Trophoblast cell (in vitro differentiated cells and primary cell): ENCODE measurements at regions not wholly inside any gene's neighbourhood (a gene's known extent, or its start where the extent isn't known, plus 50 kb on each side); places are given as distances from the start of the nearest gene placed in this dataset.

Experiments
- DNase-seq, 2 donors: peaks; one replicate each; pipeline ENCODE4 v3.0.0-alpha.2; 2016
- H2AFZ ChIP-seq: 2 replicates; pipeline ENCODE4 v1.6.1; 2013; ENCODE audit warnings: low read length, moderate library complexity, mild to moderate bottlenecking; ENCODE audit not compliant: insufficient read depth, poor library complexity
- H2AK5ac ChIP-seq: 2 replicates; pipeline ENCODE4 v1.6.1; 2013; ENCODE audit warnings: mild to moderate bottlenecking, low read length
- H2BK120ac ChIP-seq: 2 replicates; pipeline ENCODE4 v1.6.1; 2013; ENCODE audit warnings: low read length, mild to moderate bottlenecking, moderate library complexity; ENCODE audit not compliant: insufficient read depth, poor library complexity
- H2BK12ac ChIP-seq: 2 replicates; pipeline ENCODE4 v1.6.1; 2013; ENCODE audit warnings: mild to moderate bottlenecking, low read length, moderate library complexity
- H2BK5ac ChIP-seq: 2 replicates; pipeline ENCODE4 v1.6.1; 2013; ENCODE audit warnings: low read length, low read depth, moderate library complexity, mild to moderate bottlenecking; ENCODE audit not compliant: poor library complexity
- H3K14ac ChIP-seq: 2 replicates; pipeline ENCODE4 v1.6.1; 2013; ENCODE audit warnings: mild to moderate bottlenecking, low read length
- H3K18ac ChIP-seq: 2 replicates; pipeline ENCODE4 v1.6.1; 2013; ENCODE audit warnings: mild to moderate bottlenecking, low read length
- H3K23ac ChIP-seq: 2 replicates; pipeline ENCODE4 v1.6.1; 2013; ENCODE audit warnings: low read length
- H3K27ac ChIP-seq: 2 replicates; pipeline ENCODE4 v1.5.1; 2013; ENCODE audit warnings: low read depth, mild to moderate bottlenecking, inconsistent platforms, low read length, moderate library complexity
- H3K27me3 ChIP-seq: 2 replicates; pipeline ENCODE4 v1.6.1; 2013; ENCODE audit warnings: inconsistent platforms, mild to moderate bottlenecking, low read length, moderate library complexity; ENCODE audit not compliant: insufficient read depth
- H3K36me3 ChIP-seq, 2 experiments: 1 replicate in 1 of 2; 2 replicates in 1 of 2; pipeline ENCODE4 v1.6.1; 2013; ENCODE audit warnings: low read length in 2 of 2, mild to moderate bottlenecking in 2 of 2, moderate library complexity in 1 of 2; ENCODE audit not compliant: insufficient read depth in 2 of 2, control insufficient read depth in 1 of 2
- H3K4ac ChIP-seq: 2 replicates; pipeline ENCODE4 v1.6.1; 2013; ENCODE audit warnings: low read depth, mild to moderate bottlenecking, low read length, moderate library complexity
- H3K4me1 ChIP-seq, 2 experiments: 1 replicate in 1 of 2; 2 replicates in 1 of 2; pipeline ENCODE4 v1.6.1; 2013; ENCODE audit warnings: low read length in 2 of 2, mild to moderate bottlenecking in 2 of 2, moderate library complexity in 1 of 2; ENCODE audit not compliant: insufficient read depth in 2 of 2, control insufficient read depth in 1 of 2
- H3K4me2 ChIP-seq: 2 replicates; pipeline ENCODE4 v1.6.1; 2013; ENCODE audit warnings: inconsistent platforms, mild to moderate bottlenecking, low read length, moderate library complexity
- H3K4me3 ChIP-seq: 2 replicates; pipeline ENCODE4 v1.5.1; 2013; ENCODE audit warnings: mild to moderate bottlenecking, low read depth, low read length, inconsistent platforms
- H3K79me1 ChIP-seq: one replicate; pipeline ENCODE4 v1.6.1; 2013; ENCODE audit warnings: low read length
- H3K79me2 ChIP-seq: 2 replicates; pipeline ENCODE4 v1.6.1; 2013; ENCODE audit warnings: low read length, mild to moderate bottlenecking; ENCODE audit not compliant: control insufficient read depth, insufficient read depth, poor library complexity
- H3K9ac ChIP-seq: 2 replicates; pipeline ENCODE4 v1.6.1; 2013; ENCODE audit warnings: mild to moderate bottlenecking, low read length
- H3K9me3 ChIP-seq: 2 replicates; pipeline ENCODE4 v1.6.1; 2013; ENCODE audit warnings: low read depth, mild to moderate bottlenecking, control low read depth, inconsistent platforms, low read length; ENCODE audit not compliant: insufficient read depth
- H4K12ac ChIP-seq: 2 replicates; pipeline ENCODE4 v1.6.1; 2013; ENCODE audit warnings: low read depth, mild to moderate bottlenecking, low read length, moderate library complexity
- H4K8ac ChIP-seq: 2 replicates; pipeline ENCODE4 v1.6.1; 2013; ENCODE audit warnings: low read depth, mild to moderate bottlenecking, low read length, moderate library complexity
- H4K91ac ChIP-seq: one replicate; pipeline ENCODE4 v1.6.1; 2013; ENCODE audit warnings: low read depth, mild to moderate bottlenecking, low read length, moderate library complexity
- WGBS: extraction: QIAGEN DNeasy Blood & Tissue Kit; methylation state at CpG from one replicate; pipeline ENCODE4 v1.1.7; 2013; ENCODE audit warnings: missing lambda C conversion rate; ENCODE audit not compliant: insufficient read length, insufficient coverage; ENCODE audit errors: extremely low coverage; 5-methylcytosine and 5-hydroxymethylcytosine counted together

DNA sequence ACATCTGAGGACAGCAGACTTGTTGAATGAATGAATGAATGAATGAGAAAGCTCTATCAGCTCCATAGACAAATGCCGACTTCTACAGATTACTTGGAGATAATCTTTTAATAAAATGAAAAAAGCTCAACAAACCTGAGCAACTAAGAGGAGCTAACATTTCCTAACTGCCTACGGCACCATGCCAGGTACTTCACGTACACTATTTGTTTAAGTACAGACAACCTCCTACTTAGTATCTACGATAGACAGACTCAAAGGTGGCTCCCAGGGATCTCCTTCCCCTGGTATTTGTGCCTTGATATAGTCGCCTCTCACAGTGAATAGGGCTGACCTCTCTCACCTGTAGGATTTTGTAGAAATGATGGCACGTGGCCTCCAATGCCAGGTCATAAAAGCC, 412.2 kb upstream of the FAT1 start:
- Histone ChIP-seq H3K79me2 (no peaks in the 10 kb centered on the region), H2BK120ac (no peak overlapping the region), H3K79me1 (no peaks in the 10 kb centered on the region), H4K91ac (no peak overlapping the region), H2AFZ (no peak overlapping the region), H4K8ac (no peak overlapping the region), H3K23ac (no peak overlapping the region), H3K4ac (no peak overlapping the region), H3K14ac (no peak overlapping the region), H3K9ac (no peak overlapping the region), H4K12ac (no peak overlapping the region), H3K27ac (no peak overlapping the region), H2BK12ac (no peak overlapping the region), H3K4me1 (no peaks in the 10 kb centered on the region), H3K18ac (no peak overlapping the region), H3K9me3 (no peaks in the 10 kb centered on the region), H3K36me3 (no peaks in the 10 kb centered on the region), H3K27me3 (no peaks in the 10 kb centered on the region), H3K4me3 (no peak overlapping the region), H3K4me2 (no peak overlapping the region), H2BK5ac (no peak overlapping the region), H2AK5ac (no peak overlapping the region)
- WGBS: no CpG with 5 or more reads among the region's 6 CpGs
- DNase-seq: no peak

DNA sequence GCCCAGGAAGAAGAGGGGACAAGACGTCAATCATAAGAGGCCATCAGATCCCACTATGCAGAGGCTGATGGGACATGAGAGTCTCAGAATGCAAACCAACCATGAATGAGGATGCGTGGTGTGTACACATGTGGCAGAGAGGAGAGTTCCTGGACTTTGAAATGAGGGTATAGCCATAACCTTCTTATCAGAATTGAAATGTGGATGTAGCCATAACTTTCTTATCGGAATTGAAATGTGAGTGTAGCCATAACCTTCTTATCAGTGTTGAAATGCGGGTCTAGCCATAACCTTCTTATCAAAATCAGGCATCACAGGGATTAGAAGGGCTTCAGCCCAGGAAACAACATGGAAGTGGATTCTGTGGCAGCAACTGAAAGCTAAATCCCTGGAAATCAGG, 415.5 kb upstream of the FAT1 start:
- Histone ChIP-seq H3K27ac (no peak overlapping the region), H3K27me3 (no peaks in the 10 kb centered on the region), H4K12ac (no peak overlapping the region), H2BK5ac (no peak overlapping the region), H3K23ac (no peak overlapping the region), H3K14ac (no peak overlapping the region), H3K9me3 (no peaks in the 10 kb centered on the region), H4K8ac (no peak overlapping the region), H3K4me3 (no peak overlapping the region), H3K4ac (no peak overlapping the region), H4K91ac (no peak overlapping the region), H2BK12ac (no peak overlapping the region), H3K4me2 (no peak overlapping the region), H3K79me2 (no peaks in the 10 kb centered on the region), H2AK5ac (no peak overlapping the region), H2BK120ac (no peak overlapping the region), H3K18ac (no peak overlapping the region), H3K36me3 (no peaks in the 10 kb centered on the region), H3K9ac (no peak overlapping the region), H2AFZ (no peak overlapping the region), H3K4me1 (no peaks in the 10 kb centered on the region), H3K79me1 (no peaks in the 10 kb centered on the region)
- DNase-seq: peak in 1 of 2 donors; percentile 6
- WGBS: no CpG with 5 or more reads among the region's 4 CpGs

DNA sequence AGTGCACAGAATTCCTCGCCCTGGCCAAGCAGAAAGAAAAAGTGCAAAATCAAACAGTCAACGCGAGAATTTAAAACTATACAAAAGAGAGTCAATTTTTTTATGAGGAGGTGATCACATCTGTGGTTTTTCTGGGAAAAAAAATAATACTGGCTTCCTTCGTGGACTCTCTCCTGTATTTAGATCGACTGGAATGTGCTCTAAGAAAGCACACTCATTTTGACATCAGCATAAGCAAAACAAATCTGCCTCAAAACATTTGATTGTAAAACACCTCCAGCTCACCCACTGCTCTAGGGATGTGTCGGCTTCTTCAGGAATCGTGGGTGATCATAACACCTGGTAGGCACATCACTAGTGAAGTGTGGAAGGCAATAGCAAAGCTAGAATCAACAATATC, 417.4 kb upstream of the FAT1 start:
- H3K14ac ChIP-seq: no peak overlapping the region
- H2AFZ ChIP-seq: no peak overlapping the region
- H4K8ac ChIP-seq: no peak overlapping the region
- H3K27ac ChIP-seq: no peak overlapping the region
- H2BK120ac ChIP-seq: no peak overlapping the region
- no peak overlapping the region for H2BK5ac ChIP-seq
- H3K4me1 ChIP-seq: no peaks in the 10 kb centered on the region
- H3K4me2 ChIP-seq: no peak overlapping the region
- no peaks in the 10 kb centered on the region for H3K27me3 ChIP-seq
- no peak overlapping the region for H2BK12ac ChIP-seq
- no CpG with 5 or more reads among the region's 7 CpGs for WGBS
- no peaks in the 10 kb centered on the region for H3K79me2 ChIP-seq
- no peak overlapping the region for H3K4me3 ChIP-seq
- H3K18ac ChIP-seq: no peak overlapping the region
- H3K79me1 ChIP-seq: no peaks in the 10 kb centered on the region
- no peak overlapping the region for H4K12ac ChIP-seq
- no peak overlapping the region for H2AK5ac ChIP-seq
- no peaks in the 10 kb centered on the region for H3K36me3 ChIP-seq
- no peaks in the 10 kb centered on the region for H3K9me3 ChIP-seq
- no peak for DNase-seq
- H3K23ac ChIP-seq: no peak overlapping the region
- H3K4ac ChIP-seq: no peak overlapping the region
- H4K91ac ChIP-seq: no peak overlapping the region
- H3K9ac ChIP-seq: no peak overlapping the region

DNA sequence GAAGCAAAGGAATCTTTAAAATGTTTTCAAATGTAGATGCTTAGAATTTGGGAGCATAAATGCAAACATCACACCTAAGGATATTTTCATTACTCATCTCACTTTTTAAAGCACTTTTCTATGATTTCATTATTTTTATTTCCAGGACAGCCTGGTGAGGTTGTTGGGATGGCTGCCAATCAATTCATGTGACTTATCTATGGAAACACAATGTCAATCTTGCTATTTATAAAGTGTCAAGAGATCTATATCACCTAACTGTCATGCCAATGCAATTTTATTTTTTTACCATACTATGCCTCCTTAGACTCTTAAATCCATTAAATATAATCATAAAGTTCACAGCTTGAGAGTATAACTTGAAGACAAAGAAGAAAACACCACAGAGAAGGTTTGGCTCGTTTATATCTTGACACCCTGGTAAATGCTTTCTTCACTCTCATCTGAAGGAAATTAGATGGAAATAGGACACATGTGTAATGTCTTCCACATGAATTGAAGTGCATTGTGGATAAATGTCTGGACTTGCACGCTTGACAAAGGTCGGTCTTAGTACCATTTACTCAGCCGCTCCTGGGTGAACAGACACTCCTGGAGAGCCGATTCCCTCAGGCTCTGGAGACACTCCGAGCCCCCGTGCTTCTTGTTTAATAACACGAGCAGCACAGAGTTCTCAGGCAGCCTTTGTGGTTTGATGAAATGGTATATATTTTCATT, 425.7 kb upstream of the FAT1 start:
- Histone ChIP-seq H2AK5ac (no peak overlapping the region), H2BK12ac (no peak overlapping the region)

More for the DNA sequence above, 425.7 kb upstream of the FAT1 start:
- Histone ChIP-seq H3K4me1 (no peaks in the 10 kb centered on the region), H3K23ac (no peak overlapping the region), H3K18ac (no peak overlapping the region), H3K4ac (no peak overlapping the region), H3K4me2 (no peak overlapping the region), H3K14ac (no peak overlapping the region), H4K8ac (no peak overlapping the region), H2AFZ (no peak overlapping the region), H4K12ac (no peak overlapping the region), H2BK120ac (no peak overlapping the region), H2BK5ac (no peak overlapping the region), H3K27me3 (no peaks in the 10 kb centered on the region), H3K9ac (no peak overlapping the region), H3K79me1 (no peaks in the 10 kb centered on the region), H3K27ac (no peak overlapping the region), H4K91ac (no peak overlapping the region), H3K4me3 (no peak overlapping the region), H3K36me3 (no peaks in the 10 kb centered on the region), H3K79me2 (no peaks in the 10 kb centered on the region), H3K9me3 (no peaks in the 10 kb centered on the region)
- WGBS: no CpG with 5 or more reads among the region's 8 CpGs
- no peak for DNase-seq
